GM19324 (cell line): ENCODE measurements at regions not wholly inside any gene's neighbourhood (a gene's known extent, or its start where the extent isn't known, plus 50 kb on each side); places are given as distances from the start of the nearest gene placed in this dataset.
"Not testable (repeated sequence)": the region's sequence is repeated elsewhere in the genome, so short reads cannot be mapped to it uniquely, and the experiment has no call there.

Source experiments
- ATAC-seq: cut with Tn5 transposase; IDR thresholded peaks from one replicate; pipeline ENCODE4 v1.9.1; 2021; ENCODE audit warnings: mild to moderate bottlenecking, moderate library complexity; ENCODE audit not compliant: unreplicated experiment, low FRiP score

GRCh38 chr6:51203504-51203903 lies 384.8 kb downstream of the TFAP2B start:
- ATAC-seq, result no peak

GRCh38 chr6:51206686-51207085 lies 388.0 kb downstream of the TFAP2B start:
- not testable (repeated sequence) for ATAC-seq

GRCh38 chr6:51209651-51210050 lies 391.0 kb downstream of the TFAP2B start:
- no peak for ATAC-seq

GRCh38 chr6:51213811-51214210 lies 395.1 kb downstream of the TFAP2B start:
- ATAC-seq, result no peak

- ATAC-seq, result no peak
These were observed 395.8 kb downstream of the TFAP2B start for GRCh38 chr6:51214442-51214841.

- ATAC-seq, result no peak
These were observed 399.5 kb downstream of the TFAP2B start for GRCh38 chr6:51218181-51218580.

GRCh38 chr6:51224580-51225240 lies 406.0 kb downstream of the TFAP2B start:
- not testable (repeated sequence) for ATAC-seq

GRCh38 chr6:51241376-51241775 lies 422.7 kb downstream of the TFAP2B start:
- ATAC-seq, result no peak

GRCh38 chr6:51249798-51250197 lies 431.1 kb downstream of the TFAP2B start:
- ATAC-seq, result no peak

GRCh38 chr6:51250317-51250716 lies 431.6 kb downstream of the TFAP2B start:
- no peak for ATAC-seq

- ATAC-seq, result no peak
These were observed 439.3 kb downstream of the TFAP2B start for GRCh38 chr6:51257938-51258337.

GRCh38 chr6:51260003-51260402 lies 441.3 kb downstream of the TFAP2B start:
- no peak for ATAC-seq

GRCh38 chr6:51261691-51262090 lies 443.0 kb downstream of the TFAP2B start:
- ATAC-seq, result no peak

GRCh38 chr6:51265426-51265825 lies 446.8 kb downstream of the TFAP2B start:
- no peak for ATAC-seq

- no peak for ATAC-seq
These were observed 447.9 kb downstream of the TFAP2B start for GRCh38 chr6:51266604-51267003.

GRCh38 chr6:51268666-51269065 lies 450.0 kb downstream of the TFAP2B start:
- no peak for ATAC-seq

GRCh38 chr6:51269876-51270275 lies 451.2 kb downstream of the TFAP2B start:
- no peak for ATAC-seq

- no peak for ATAC-seq
These were observed 452.9 kb downstream of the TFAP2B start for GRCh38 chr6:51271615-51272014.

GRCh38 chr6:51273228-51273961 lies 454.7 kb downstream of the TFAP2B start:
- no peak for ATAC-seq

- no peak for ATAC-seq
These were observed 458.8 kb downstream of the TFAP2B start for GRCh38 chr6:51277474-51277873.

- ATAC-seq, result no peak
These were observed 463.4 kb downstream of the TFAP2B start for GRCh38 chr6:51282026-51282425.

GRCh38 chr6:51283723-51284355 lies 465.2 kb downstream of the TFAP2B start:
- no peak for ATAC-seq
